Uterus (tissue), 2 donors: ENCODE measurements at regions not wholly inside any gene's neighbourhood (a gene's known extent, or its start where the extent isn't known, plus 50 kb on each side); places are given as distances from the start of the nearest gene placed in this dataset.

Source experiments
- CTCF ChIP-seq, 4 experiments: fragments of 200-600 bp in 2 of 4; fragments of 450-650 bp in 2 of 4; sonication (generic) in 2 of 4; IDR thresholded peaks; one replicate each; pipeline ENCODE4 v1.5.1; 2016 to 2019; ENCODE audit warnings: antibody characterized with exemption in 4 of 4, mild to moderate bottlenecking in 2 of 4, moderate library complexity in 1 of 4
- POLR2A ChIP-seq, 2 donors: fragments of 450-650 bp; IDR thresholded peaks; one replicate each; pipeline ENCODE4 v1.6.1; 2016; ENCODE audit warnings: antibody characterized with exemption in 2 of 2, mild to moderate bottlenecking in 1 of 2, moderate library complexity in 1 of 2

GRCh38 chr2:66634784-66635183 is 199.9 kb downstream of the MEIS1 start:
- TF ChIP-seq CTCF (IDR thresholded peaks at IDR 0.05) (no peak), POLR2A (IDR thresholded peaks at IDR 0.05) (no peak)
